NCI-H345 treated with DMSO at 0.1 percent for 48 hours (cell line): ENCODE measurements at regions not wholly inside any gene's neighbourhood (a gene's known extent, or its start where the extent isn't known, plus 50 kb on each side); places are given as distances from the start of the nearest gene placed in this dataset.
"Not testable (repeated sequence)": the region's sequence is repeated elsewhere in the genome, so short reads cannot be mapped to it uniquely, and the experiment has no call there.

Experiments used
- DNase-seq: peaks from one replicate; lab custom pipeline; 2025; ENCODE audit not compliant: unreplicated experiment; lab: John Stamatoyannopoulos, UW

- DNase-seq, result no peak
These were observed 400.6 kb upstream of the CHST9 start for GRCh38 chr18:27585602-27586173.

GRCh38 chr18:27583466-27583865, 398.4 kb upstream of the CHST9 start:
- no peak for DNase-seq

- DNase-seq, result no peak
These were observed 397.8 kb upstream of the CHST9 start for GRCh38 chr18:27582760-27583412.

- DNase-seq, result no peak
These were observed 396.3 kb upstream of the CHST9 start for GRCh38 chr18:27581296-27581904.

GRCh38 chr18:27579364-27579763, 394.3 kb upstream of the CHST9 start:
- DNase-seq, result no peak

- DNase-seq, result no peak
These were observed 392.6 kb upstream of the CHST9 start for GRCh38 chr18:27577752-27578151.

GRCh38 chr18:27577265-27577664, 392.2 kb upstream of the CHST9 start:
- no peak for DNase-seq

- DNase-seq, result no peak
These were observed 382.3 kb upstream of the CHST9 start for GRCh38 chr18:27567434-27567833.

- DNase-seq, result no peak
These were observed 379.0 kb upstream of the CHST9 start for GRCh38 chr18:27564066-27564465.

GRCh38 chr18:27558388-27559155, 373.5 kb upstream of the CHST9 start:
- DNase-seq, result no peak

GRCh38 chr18:27556741-27557140, 371.6 kb upstream of the CHST9 start:
- DNase-seq, result no peak

- DNase-seq, result no peak
These were observed 364.4 kb upstream of the CHST9 start for GRCh38 chr18:27549335-27550039.

GRCh38 chr18:27546991-27547390, 361.9 kb upstream of the CHST9 start:
- peak; percentile 30 for DNase-seq

- no peak for DNase-seq
These were observed 359.1 kb upstream of the CHST9 start for GRCh38 chr18:27544206-27544605.

GRCh38 chr18:27541293-27541692, 356.2 kb upstream of the CHST9 start:
- DNase-seq, result no peak

- no peak for DNase-seq
These were observed 355.0 kb upstream of the CHST9 start for GRCh38 chr18:27540111-27540510.

- DNase-seq, result no peak
These were observed 343.9 kb upstream of the CHST9 start for GRCh38 chr18:27528925-27529521.

- no peak for DNase-seq
These were observed 342.7 kb upstream of the CHST9 start for GRCh38 chr18:27527856-27528255.

GRCh38 chr18:27520401-27520800, 335.3 kb upstream of the CHST9 start:
- no peak for DNase-seq

- not testable (repeated sequence) for DNase-seq
These were observed 325.0 kb upstream of the CHST9 start for GRCh38 chr18:27510036-27510633.
